OCI-LY7 (cell line): ENCODE measurements at regions not wholly inside any gene's neighbourhood (a gene's known extent, or its start where the extent isn't known, plus 50 kb on each side); places are given as distances from the start of the nearest gene placed in this dataset.

Source experiments
- BruUV-seq: library from RNA; stranded (reverse); fragments of 400-500 nt; replicated peaks from 2 replicates; lab custom pipeline; 2021; lab: Mats Ljungman, UMichigan
- CTCF ChIA-PET: fragments of 300-600 bp; sonication (Branson Sonifier 250); formaldehyde crosslinking; loops from one replicate; lab custom pipeline; 2022; ENCODE audit warnings: antibody characterized with exemption; ENCODE audit not compliant: unreplicated experiment; lab: Charles Lee
- POLR2A ChIA-PET: fragments of 300-600 bp; sonication (Branson Sonifier 250); formaldehyde crosslinking; loops from one replicate; lab custom pipeline; 2022; ENCODE audit warnings: antibody characterized with exemption; lab: Charles Lee
- DNase-seq: peaks from one replicate; pipeline ENCODE4 v3.0.0-alpha.2; 2015; ENCODE audit warnings: low spot score
- H2AFZ ChIP-seq: fragments of 200-600 bp; sonication (generic), shearing (Covaris generic); 2 replicates; pipeline ENCODE4 v1.6.1; 2014; ENCODE audit warnings: mild to moderate bottlenecking, antibody characterized with exemption, low read length, moderate library complexity
- H3K27ac ChIP-seq: fragments of 200-600 bp; sonication (generic); 2 replicates; pipeline ENCODE4 v1.5.1; 2014; ENCODE audit warnings: mixed run types, low read depth, mild to moderate bottlenecking, moderate library complexity, low read length, inconsistent platforms; ENCODE audit not compliant: poor library complexity, severe bottlenecking
- H3K36me3 ChIP-seq: fragments of 200-600 bp; sonication (generic); 2 replicates; pipeline ENCODE4 v1.6.1; 2014; ENCODE audit warnings: mild to moderate bottlenecking, antibody characterized with exemption, low read length, moderate library complexity, mixed read lengths; ENCODE audit not compliant: insufficient read depth
- H3K4me1 ChIP-seq: fragments of 200-600 bp; sonication (generic); 2 replicates; pipeline ENCODE4 v1.5.1; 2014; ENCODE audit warnings: mild to moderate bottlenecking, low read length; ENCODE audit not compliant: insufficient read depth, poor library complexity, severe bottlenecking
- H3K4me2 ChIP-seq: fragments of 200-600 bp; sonication (generic); 2 replicates; pipeline ENCODE4 v1.6.1; 2014; ENCODE audit warnings: mild to moderate bottlenecking, low read length
- H3K4me3 ChIP-seq: fragments of 200-600 bp; sonication (generic); 2 replicates; pipeline ENCODE4 v1.5.1; 2014; ENCODE audit warnings: mild to moderate bottlenecking, low read depth, low read length; ENCODE audit not compliant: poor library complexity, severe bottlenecking
- H3K79me2 ChIP-seq: fragments of 200-600 bp; sonication (generic); 2 replicates; pipeline ENCODE4 v1.6.1; 2016; ENCODE audit warnings: low read depth, mild to moderate bottlenecking, low read length, moderate library complexity, mixed read lengths; ENCODE audit not compliant: insufficient read depth
- H3K9me2 ChIP-seq: fragments of 200-600 bp; sonication (generic); 2 replicates; pipeline ENCODE4 v1.6.1; 2016; ENCODE audit warnings: mild to moderate bottlenecking, low read length, mixed read lengths; ENCODE audit not compliant: insufficient read depth
- H3K9me3 ChIP-seq: fragments of 200-600 bp; sonication (generic); 2 replicates; pipeline ENCODE4 v1.6.1; 2014; ENCODE audit warnings: mild to moderate bottlenecking, mixed run types, low read length, mixed read lengths
- H4K20me1 ChIP-seq: fragments of 200-600 bp; sonication (generic); 2 replicates; pipeline ENCODE4 v1.6.1; 2014; ENCODE audit warnings: mild to moderate bottlenecking, antibody characterized with exemption, low read length, moderate library complexity, mixed read lengths; ENCODE audit not compliant: insufficient read depth
- EZH2phosphoT487 ChIP-seq: fragments of 200-600 bp; sonication (generic); IDR thresholded peaks from 2 replicates; pipeline ENCODE4 v1.6.1; 2018; ENCODE audit warnings: low read depth, borderline replicate concordance, mild to moderate bottlenecking, mixed run types, antibody characterized with exemption, low read length, moderate library complexity, mixed read lengths
- intact Hi-C: fragments of 100-400 bp; cut with micrococcal nuclease; formaldehyde crosslinking; loops from one replicate; pipeline ENCODE4 v1.10.0; 2022; ENCODE audit not compliant: unreplicated experiment
- TF ChIP-seq, protein P1 (sequence below): fragments of 200-600 bp; sonication (generic); conservative IDR thresholded peaks from 2 replicates; pipeline ENCODE4 v1.5.1; 2014; ENCODE audit warnings: mild to moderate bottlenecking, antibody characterized with exemption, low read length, moderate library complexity, mixed read lengths

DNA sequence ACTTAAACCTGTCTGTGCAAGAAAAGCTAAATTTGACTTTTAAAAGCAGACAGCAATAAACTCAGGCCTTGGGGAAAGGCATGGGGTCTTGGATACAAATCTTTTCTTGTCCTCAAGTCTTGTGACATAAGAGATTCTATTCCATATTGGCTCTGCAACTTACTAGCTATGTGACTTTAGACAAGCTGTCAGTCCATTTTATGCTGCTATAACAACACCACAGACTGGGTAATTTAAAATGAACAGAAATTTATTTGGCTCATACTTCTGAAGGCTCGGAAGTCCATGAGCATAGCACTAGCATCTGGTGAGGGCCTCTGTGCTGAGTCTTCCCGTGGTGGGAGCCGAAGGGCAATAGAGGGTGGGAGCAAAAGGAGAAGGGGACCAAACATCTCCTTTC is 246.0 kb upstream of the MOCS1 start:
- Histone ChIP-seq H3K79me2 (no peaks in the 10 kb centered on the region), H3K4me1 (no peaks in the 10 kb centered on the region), H4K20me1 (no peaks in the 10 kb centered on the region), H3K4me2 (no peak overlapping the region), H3K4me3 (no peak overlapping the region), H3K9me3 (no peaks in the 10 kb centered on the region), H3K9me2 (no peaks in the 10 kb centered on the region), H2AFZ (no peak overlapping the region), H3K27ac (no peak overlapping the region), H3K36me3 (no peaks in the 10 kb centered on the region)
- TF ChIP-seq, protein P1, sequence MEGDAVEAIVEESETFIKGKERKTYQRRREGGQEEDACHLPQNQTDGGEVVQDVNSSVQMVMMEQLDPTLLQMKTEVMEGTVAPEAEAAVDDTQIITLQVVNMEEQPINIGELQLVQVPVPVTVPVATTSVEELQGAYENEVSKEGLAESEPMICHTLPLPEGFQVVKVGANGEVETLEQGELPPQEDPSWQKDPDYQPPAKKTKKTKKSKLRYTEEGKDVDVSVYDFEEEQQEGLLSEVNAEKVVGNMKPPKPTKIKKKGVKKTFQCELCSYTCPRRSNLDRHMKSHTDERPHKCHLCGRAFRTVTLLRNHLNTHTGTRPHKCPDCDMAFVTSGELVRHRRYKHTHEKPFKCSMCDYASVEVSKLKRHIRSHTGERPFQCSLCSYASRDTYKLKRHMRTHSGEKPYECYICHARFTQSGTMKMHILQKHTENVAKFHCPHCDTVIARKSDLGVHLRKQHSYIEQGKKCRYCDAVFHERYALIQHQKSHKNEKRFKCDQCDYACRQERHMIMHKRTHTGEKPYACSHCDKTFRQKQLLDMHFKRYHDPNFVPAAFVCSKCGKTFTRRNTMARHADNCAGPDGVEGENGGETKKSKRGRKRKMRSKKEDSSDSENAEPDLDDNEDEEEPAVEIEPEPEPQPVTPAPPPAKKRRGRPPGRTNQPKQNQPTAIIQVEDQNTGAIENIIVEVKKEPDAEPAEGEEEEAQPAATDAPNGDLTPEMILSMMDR: no peak
- no peak for TF ChIP-seq EZH2phosphoT487
- POLR2A ChIA-PET: no interaction called here
- BruUV-seq: no TSS peak
- CTCF ChIA-PET: no interaction called here
- no peak for DNase-seq
- intact Hi-C loops: no loop called here

DNA sequence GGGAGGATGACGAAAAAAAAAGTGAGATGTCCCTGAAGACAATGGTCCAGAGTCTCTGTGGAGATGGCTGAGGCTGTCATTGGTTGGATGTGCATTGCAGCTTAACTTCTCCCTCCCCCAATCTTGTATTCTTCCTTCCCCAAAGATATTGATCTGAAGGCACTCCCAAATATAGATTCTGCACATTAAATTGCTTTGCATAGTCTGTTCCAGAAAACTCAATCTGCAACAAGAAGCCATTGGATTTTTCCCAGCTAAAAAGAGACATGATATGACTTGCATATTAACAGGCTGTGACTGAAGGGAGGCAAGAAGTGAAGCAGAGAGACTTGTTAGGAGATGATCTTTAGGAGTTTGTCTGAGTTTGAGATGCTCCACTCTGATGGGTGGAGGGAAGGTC is 245.2 kb upstream of the MOCS1 start:
- Histone ChIP-seq H3K4me1 (no peaks in the 10 kb centered on the region), H3K4me2 (no peak overlapping the region), H3K79me2 (no peaks in the 10 kb centered on the region), H3K27ac (no peak overlapping the region), H3K9me3 (no peaks in the 10 kb centered on the region), H2AFZ (no peak overlapping the region), H3K36me3 (no peaks in the 10 kb centered on the region), H3K4me3 (no peak overlapping the region), H4K20me1 (no peaks in the 10 kb centered on the region), H3K9me2 (no peaks in the 10 kb centered on the region)
- no peak for DNase-seq
- ChIA-PET POLR2A (no interaction called here), CTCF (no interaction called here)
- no peak for TF ChIP-seq EZH2phosphoT487
- TF ChIP-seq, protein P1: no peak
- intact Hi-C loops: no loop called here
- no TSS peak for BruUV-seq

DNA sequence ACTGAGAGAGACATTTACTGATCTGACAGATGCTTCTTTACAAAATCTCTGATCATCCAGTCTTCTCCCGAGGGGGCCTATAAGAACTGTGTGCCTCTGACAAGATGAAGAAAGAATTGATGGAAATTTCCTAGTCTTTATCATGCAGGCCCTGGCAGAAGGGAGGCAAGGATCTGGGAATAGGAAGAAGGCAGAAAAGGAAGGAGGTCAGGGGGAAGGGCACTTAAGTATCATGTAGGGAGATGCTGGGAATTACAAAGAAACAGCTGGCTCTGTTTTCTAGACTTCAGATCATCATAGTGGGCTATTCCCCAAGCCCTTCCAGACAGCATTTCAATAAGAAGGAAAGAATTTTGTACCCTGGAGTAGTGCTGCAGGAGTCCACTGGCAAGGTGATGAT is 243.3 kb upstream of the MOCS1 start:
- Histone ChIP-seq H3K79me2 (no peaks in the 10 kb centered on the region), H4K20me1 (no peaks in the 10 kb centered on the region), H3K9me2 (no peaks in the 10 kb centered on the region), H3K27ac (no peak overlapping the region), H2AFZ (no peak overlapping the region), H3K9me3 (no peaks in the 10 kb centered on the region), H3K4me3 (no peak overlapping the region), H3K36me3 (no peaks in the 10 kb centered on the region), H3K4me1 (no peaks in the 10 kb centered on the region), H3K4me2 (no peak overlapping the region)
- TF ChIP-seq, protein P1: no peak
- TF ChIP-seq EZH2phosphoT487: no peak
- no peak for DNase-seq
- no TSS peak for BruUV-seq
- CTCF ChIA-PET: no interaction called here
- intact Hi-C loops: no loop called here
- POLR2A ChIA-PET: no interaction called here
